Mammary epithelial cell (primary cell): ENCODE measurements at regions not wholly inside any gene's neighbourhood (a gene's known extent, or its start where the extent isn't known, plus 50 kb on each side); places are given as distances from the start of the nearest gene placed in this dataset.

Experiments
- EZH2 ChIP-seq: IDR thresholded peaks from 2 replicates; pipeline ENCODE4 v1.6.1; 2012; ENCODE audit warnings: low read length, inconsistent platforms, borderline replicate concordance
- TF ChIP-seq, protein P1 (sequence below), 2 donors: IDR thresholded peaks in 1 of 2; conservative IDR thresholded peaks in 1 of 2; 2 replicates each; pipeline ENCODE4 v1.5.1; 2011 to 2012; ENCODE audit warnings: inconsistent platforms in 2 of 2, low read length in 2 of 2, mild to moderate bottlenecking in 2 of 2, control low read depth in 1 of 2, low read depth in 1 of 2; ENCODE audit not compliant: insufficient read depth in 1 of 2; ENCODE audit errors: extremely low read depth in 1 of 2

DNA sequence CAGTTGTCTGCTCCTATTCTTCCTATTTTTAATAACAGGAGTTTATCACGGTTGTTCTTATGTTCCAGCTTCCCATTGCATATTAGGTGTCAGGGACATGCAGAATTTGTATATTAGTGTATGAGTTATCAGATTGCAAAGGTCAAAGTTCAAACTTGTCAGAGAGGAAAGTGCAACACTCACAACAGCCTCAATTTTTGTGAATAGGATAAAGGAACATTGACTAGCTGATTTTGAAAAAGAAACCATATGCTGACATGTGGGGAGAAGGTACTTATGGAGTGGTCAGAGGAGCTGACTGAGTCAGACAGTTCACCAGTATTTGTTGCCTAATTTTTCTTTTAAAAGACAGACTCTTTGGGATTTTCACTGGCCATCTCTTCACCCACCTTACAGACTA, 222.1 kb downstream of the C12orf50 start:
- TF ChIP-seq, protein P1, sequence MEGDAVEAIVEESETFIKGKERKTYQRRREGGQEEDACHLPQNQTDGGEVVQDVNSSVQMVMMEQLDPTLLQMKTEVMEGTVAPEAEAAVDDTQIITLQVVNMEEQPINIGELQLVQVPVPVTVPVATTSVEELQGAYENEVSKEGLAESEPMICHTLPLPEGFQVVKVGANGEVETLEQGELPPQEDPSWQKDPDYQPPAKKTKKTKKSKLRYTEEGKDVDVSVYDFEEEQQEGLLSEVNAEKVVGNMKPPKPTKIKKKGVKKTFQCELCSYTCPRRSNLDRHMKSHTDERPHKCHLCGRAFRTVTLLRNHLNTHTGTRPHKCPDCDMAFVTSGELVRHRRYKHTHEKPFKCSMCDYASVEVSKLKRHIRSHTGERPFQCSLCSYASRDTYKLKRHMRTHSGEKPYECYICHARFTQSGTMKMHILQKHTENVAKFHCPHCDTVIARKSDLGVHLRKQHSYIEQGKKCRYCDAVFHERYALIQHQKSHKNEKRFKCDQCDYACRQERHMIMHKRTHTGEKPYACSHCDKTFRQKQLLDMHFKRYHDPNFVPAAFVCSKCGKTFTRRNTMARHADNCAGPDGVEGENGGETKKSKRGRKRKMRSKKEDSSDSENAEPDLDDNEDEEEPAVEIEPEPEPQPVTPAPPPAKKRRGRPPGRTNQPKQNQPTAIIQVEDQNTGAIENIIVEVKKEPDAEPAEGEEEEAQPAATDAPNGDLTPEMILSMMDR (conservative IDR thresholded peaks at IDR 0.05 in 1 of 2, IDR thresholded peaks at IDR 0.05 in 1 of 2; ENCODE audit: extremely low read depth in 1 of 2, insufficient read depth in 1 of 2, low read depth in 1 of 2, low read length in 2 of 2): no peak
- TF ChIP-seq EZH2: no peak
